Trophoblast cell (in vitro differentiated cells and primary cell): ENCODE measurements at regions not wholly inside any gene's neighbourhood (a gene's known extent, or its start where the extent isn't known, plus 50 kb on each side); places are given as distances from the start of the nearest gene placed in this dataset.

Source experiments
- DNase-seq, 2 donors: peaks; one replicate each; pipeline ENCODE4 v3.0.0-alpha.2; 2016
- H2AFZ ChIP-seq: 2 replicates; pipeline ENCODE4 v1.6.1; 2013; ENCODE audit warnings: low read length, moderate library complexity, mild to moderate bottlenecking; ENCODE audit not compliant: insufficient read depth, poor library complexity
- H2AK5ac ChIP-seq: 2 replicates; pipeline ENCODE4 v1.6.1; 2013; ENCODE audit warnings: mild to moderate bottlenecking, low read length
- H2BK120ac ChIP-seq: 2 replicates; pipeline ENCODE4 v1.6.1; 2013; ENCODE audit warnings: low read length, mild to moderate bottlenecking, moderate library complexity; ENCODE audit not compliant: insufficient read depth, poor library complexity
- H2BK12ac ChIP-seq: 2 replicates; pipeline ENCODE4 v1.6.1; 2013; ENCODE audit warnings: mild to moderate bottlenecking, low read length, moderate library complexity
- H2BK5ac ChIP-seq: 2 replicates; pipeline ENCODE4 v1.6.1; 2013; ENCODE audit warnings: low read length, low read depth, moderate library complexity, mild to moderate bottlenecking; ENCODE audit not compliant: poor library complexity
- H3K14ac ChIP-seq: 2 replicates; pipeline ENCODE4 v1.6.1; 2013; ENCODE audit warnings: mild to moderate bottlenecking, low read length
- H3K18ac ChIP-seq: 2 replicates; pipeline ENCODE4 v1.6.1; 2013; ENCODE audit warnings: mild to moderate bottlenecking, low read length
- H3K23ac ChIP-seq: 2 replicates; pipeline ENCODE4 v1.6.1; 2013; ENCODE audit warnings: low read length
- H3K27ac ChIP-seq: 2 replicates; pipeline ENCODE4 v1.5.1; 2013; ENCODE audit warnings: low read depth, mild to moderate bottlenecking, inconsistent platforms, low read length, moderate library complexity
- H3K27me3 ChIP-seq: 2 replicates; pipeline ENCODE4 v1.6.1; 2013; ENCODE audit warnings: inconsistent platforms, mild to moderate bottlenecking, low read length, moderate library complexity; ENCODE audit not compliant: insufficient read depth
- H3K36me3 ChIP-seq, 2 experiments: 1 replicate in 1 of 2; 2 replicates in 1 of 2; pipeline ENCODE4 v1.6.1; 2013; ENCODE audit warnings: low read length in 2 of 2, mild to moderate bottlenecking in 2 of 2, moderate library complexity in 1 of 2; ENCODE audit not compliant: insufficient read depth in 2 of 2, control insufficient read depth in 1 of 2
- H3K4ac ChIP-seq: 2 replicates; pipeline ENCODE4 v1.6.1; 2013; ENCODE audit warnings: low read depth, mild to moderate bottlenecking, low read length, moderate library complexity
- H3K4me1 ChIP-seq, 2 experiments: 1 replicate in 1 of 2; 2 replicates in 1 of 2; pipeline ENCODE4 v1.6.1; 2013; ENCODE audit warnings: low read length in 2 of 2, mild to moderate bottlenecking in 2 of 2, moderate library complexity in 1 of 2; ENCODE audit not compliant: insufficient read depth in 2 of 2, control insufficient read depth in 1 of 2
- H3K4me2 ChIP-seq: 2 replicates; pipeline ENCODE4 v1.6.1; 2013; ENCODE audit warnings: inconsistent platforms, mild to moderate bottlenecking, low read length, moderate library complexity
- H3K4me3 ChIP-seq: 2 replicates; pipeline ENCODE4 v1.5.1; 2013; ENCODE audit warnings: mild to moderate bottlenecking, low read depth, low read length, inconsistent platforms
- H3K79me1 ChIP-seq: one replicate; pipeline ENCODE4 v1.6.1; 2013; ENCODE audit warnings: low read length
- H3K79me2 ChIP-seq: 2 replicates; pipeline ENCODE4 v1.6.1; 2013; ENCODE audit warnings: low read length, mild to moderate bottlenecking; ENCODE audit not compliant: control insufficient read depth, insufficient read depth, poor library complexity
- H3K9ac ChIP-seq: 2 replicates; pipeline ENCODE4 v1.6.1; 2013; ENCODE audit warnings: mild to moderate bottlenecking, low read length
- H3K9me3 ChIP-seq: 2 replicates; pipeline ENCODE4 v1.6.1; 2013; ENCODE audit warnings: low read depth, mild to moderate bottlenecking, control low read depth, inconsistent platforms, low read length; ENCODE audit not compliant: insufficient read depth
- H4K12ac ChIP-seq: 2 replicates; pipeline ENCODE4 v1.6.1; 2013; ENCODE audit warnings: low read depth, mild to moderate bottlenecking, low read length, moderate library complexity
- H4K8ac ChIP-seq: 2 replicates; pipeline ENCODE4 v1.6.1; 2013; ENCODE audit warnings: low read depth, mild to moderate bottlenecking, low read length, moderate library complexity
- H4K91ac ChIP-seq: one replicate; pipeline ENCODE4 v1.6.1; 2013; ENCODE audit warnings: low read depth, mild to moderate bottlenecking, low read length, moderate library complexity
- WGBS: extraction: QIAGEN DNeasy Blood & Tissue Kit; methylation state at CpG from one replicate; pipeline ENCODE4 v1.1.7; 2013; ENCODE audit warnings: missing lambda C conversion rate; ENCODE audit not compliant: insufficient read length, insufficient coverage; ENCODE audit errors: extremely low coverage; 5-methylcytosine and 5-hydroxymethylcytosine counted together

GRCh38 chr2:157107460-157107859, 150.0 kb upstream of the GALNT5 start:
- Histone ChIP-seq H3K14ac (no peak overlapping the region), H4K12ac (no peak overlapping the region), H2AFZ (no peak overlapping the region), H2BK120ac (no peak overlapping the region), H3K4me2 (no peak overlapping the region), H3K27ac (no peak overlapping the region), H2AK5ac (no peak overlapping the region), H3K36me3 (no peaks in the 10 kb centered on the region), H3K4ac (no peak overlapping the region), H3K79me2 (no peaks in the 10 kb centered on the region), H3K79me1 (no peaks in the 10 kb centered on the region), H3K9me3 (no peaks in the 10 kb centered on the region), H4K91ac (no peak overlapping the region), H2BK5ac (no peak overlapping the region), H3K27me3 (no peaks in the 10 kb centered on the region), H3K9ac (no peak overlapping the region), H3K18ac (no peak overlapping the region), H4K8ac (no peak overlapping the region), H2BK12ac (no peak overlapping the region), H3K23ac (no peak overlapping the region), H3K4me3 (no peak overlapping the region), H3K4me1 (peaks cover 0 to 5% of the 10 kb centered on the region in 2 experiments)
- DNase-seq, result no peak
- no CpG with 5 or more reads among the region's 1 CpG for WGBS

DNA sequence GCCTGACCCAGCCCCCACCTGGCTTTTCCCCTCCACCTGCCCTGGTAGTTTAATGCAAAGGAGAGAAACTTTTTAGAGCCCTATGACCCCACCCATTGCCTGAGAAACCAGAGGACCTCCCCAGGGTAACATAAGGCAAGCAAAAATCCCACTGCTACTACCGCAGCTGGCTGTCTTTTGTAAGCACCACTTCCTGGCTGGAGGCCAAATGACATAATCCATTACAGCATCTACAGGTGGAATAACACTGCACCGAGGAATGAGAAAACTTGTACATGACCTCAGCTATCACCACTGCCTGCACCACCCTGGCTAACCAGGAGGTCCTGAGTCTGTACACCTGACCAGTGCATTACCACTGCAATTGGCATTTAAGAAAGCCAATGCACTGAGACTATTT, 149.6 kb upstream of the GALNT5 start:
- H3K9me3 ChIP-seq, result no peaks in the 10 kb centered on the region
- no peak overlapping the region for H2AFZ ChIP-seq
- no peak overlapping the region for H3K4me2 ChIP-seq
- no peak overlapping the region for H4K91ac ChIP-seq
- H4K12ac ChIP-seq, result no peak overlapping the region
- H3K23ac ChIP-seq, result no peak overlapping the region
- H3K4ac ChIP-seq, result no peak overlapping the region
- no peak overlapping the region for H4K8ac ChIP-seq
- H3K4me1 ChIP-seq, result peaks cover 0 to 5% of the 10 kb centered on the region in 2 experiments
- H3K18ac ChIP-seq, result no peak overlapping the region
- H3K9ac ChIP-seq, result no peak overlapping the region
- no peak overlapping the region for H3K4me3 ChIP-seq
- no peaks in the 10 kb centered on the region for H3K36me3 ChIP-seq
- H3K27me3 ChIP-seq, result no peaks in the 10 kb centered on the region
- peak; percentile 60 to 67 for DNase-seq
- no peak overlapping the region for H2BK120ac ChIP-seq
- no peak overlapping the region for H2AK5ac ChIP-seq
- no peak overlapping the region for H2BK12ac ChIP-seq
- no CpG with 5 or more reads among the region's 2 CpGs for WGBS
- no peak overlapping the region for H3K14ac ChIP-seq
- H2BK5ac ChIP-seq, result no peak overlapping the region
- H3K79me1 ChIP-seq, result no peaks in the 10 kb centered on the region
- H3K27ac ChIP-seq, result no peak overlapping the region
- no peaks in the 10 kb centered on the region for H3K79me2 ChIP-seq

DNA sequence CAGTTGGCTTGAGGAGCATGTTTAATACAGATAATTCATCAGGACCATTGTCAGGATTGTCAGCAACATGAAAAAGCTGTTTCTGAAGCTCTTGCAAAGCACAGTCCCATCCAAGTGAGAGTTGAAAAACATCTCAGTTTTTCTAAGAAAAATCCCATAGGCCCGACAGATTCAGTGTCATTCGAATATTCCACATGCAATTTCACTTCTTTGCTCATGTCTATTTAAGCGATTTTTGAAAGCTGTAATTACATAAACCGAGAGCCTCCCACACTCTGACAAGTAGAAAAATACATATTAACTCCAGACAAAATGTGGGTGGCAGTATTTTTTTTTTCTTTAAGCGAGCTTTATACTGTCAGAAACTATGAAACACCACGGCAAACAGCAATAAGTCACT, 134.7 kb upstream of the GALNT5 start:
- H3K27ac ChIP-seq, result no peak overlapping the region
- no peak overlapping the region for H3K4me2 ChIP-seq
- H3K4me3 ChIP-seq, result no peak overlapping the region
- H3K9ac ChIP-seq, result no peak overlapping the region
- H3K36me3 ChIP-seq, result no peaks in the 10 kb centered on the region
- no peaks in the 10 kb centered on the region for H3K27me3 ChIP-seq
- WGBS, result no CpG with 5 or more reads among the region's 6 CpGs
- no peak overlapping the region for H4K12ac ChIP-seq
- H3K79me2 ChIP-seq, result peaks cover 2% of the 10 kb centered on the region
- no peak for DNase-seq
- H3K4me1 ChIP-seq, result peaks cover 11 to 18% of the 10 kb centered on the region in 2 experiments
- H3K9me3 ChIP-seq, result no peaks in the 10 kb centered on the region
- no peak overlapping the region for H4K8ac ChIP-seq
- H2AFZ ChIP-seq, result no peak overlapping the region
- no peak overlapping the region for H4K91ac ChIP-seq
- H3K23ac ChIP-seq, result no peak overlapping the region
- no peak overlapping the region for H3K14ac ChIP-seq
- no peak overlapping the region for H3K4ac ChIP-seq
- no peaks in the 10 kb centered on the region for H3K79me1 ChIP-seq
- no peak overlapping the region for H2AK5ac ChIP-seq
- no peak overlapping the region for H2BK120ac ChIP-seq
- H2BK12ac ChIP-seq, result no peak overlapping the region
- no peak overlapping the region for H3K18ac ChIP-seq
- H2BK5ac ChIP-seq, result no peak overlapping the region

- no peaks in the 10 kb centered on the region for H3K36me3 ChIP-seq
- H3K4ac ChIP-seq, result no peak overlapping the region
- H3K27ac ChIP-seq, result no peak overlapping the region
- no peak overlapping the region for H2BK120ac ChIP-seq
- H3K9ac ChIP-seq, result no peak overlapping the region
- H2BK5ac ChIP-seq, result no peak overlapping the region
- DNase-seq, result no peak
- no peak overlapping the region for H4K12ac ChIP-seq
- no peaks in the 10 kb centered on the region for H3K27me3 ChIP-seq
- H3K14ac ChIP-seq, result no peak overlapping the region
- no CpG with 5 or more reads among the region's 2 CpGs for WGBS
- H2AFZ ChIP-seq, result no peak overlapping the region
- H3K4me3 ChIP-seq, result no peak overlapping the region
- H3K4me1 ChIP-seq, result peaks cover 11 to 18% of the 10 kb centered on the region in 2 experiments
- H3K4me2 ChIP-seq, result no peak overlapping the region
- peaks cover 2% of the 10 kb centered on the region for H3K79me2 ChIP-seq
- H2AK5ac ChIP-seq, result no peak overlapping the region
- H3K23ac ChIP-seq, result no peak overlapping the region
- H3K79me1 ChIP-seq, result no peaks in the 10 kb centered on the region
- no peak overlapping the region for H4K91ac ChIP-seq
- H3K9me3 ChIP-seq, result no peaks in the 10 kb centered on the region
- H3K18ac ChIP-seq, result no peak overlapping the region
- H2BK12ac ChIP-seq, result no peak overlapping the region
- no peak overlapping the region for H4K8ac ChIP-seq
Measured at GRCh38 chr2:157124731-157125130, 132.8 kb upstream of the GALNT5 start.
